NCI-H2081 treated with DMSO at 0.1 percent for 48 hours (cell line): ENCODE measurements at regions not wholly inside any gene's neighbourhood (a gene's known extent, or its start where the extent isn't known, plus 50 kb on each side); places are given as distances from the start of the nearest gene placed in this dataset.

Source experiments
- DNase-seq: peaks from one replicate; lab custom pipeline; 2025; lab: John Stamatoyannopoulos, UW

- DNase-seq = no peak
Observed at GRCh38 chr2:153811516-153811915, 60.2 kb upstream of the GALNT13 start.

- DNase-seq = no peak
Observed at GRCh38 chr2:153812632-153813031, 59.1 kb upstream of the GALNT13 start.

GRCh38 chr2:153818242-153818641 is 53.5 kb upstream of the GALNT13 start:
- DNase-seq = no peak

- DNase-seq = no peak
Observed at GRCh38 chr2:153819074-153819473, 52.6 kb upstream of the GALNT13 start.

- DNase-seq = no peak
Observed at GRCh38 chr2:153819501-153819900, 52.2 kb upstream of the GALNT13 start.
